HUES64 (cell line): ENCODE measurements at regions not wholly inside any gene's neighbourhood (a gene's known extent, or its start where the extent isn't known, plus 50 kb on each side); places are given as distances from the start of the nearest gene placed in this dataset.

Experiments used
- H3K27ac ChIP-seq: 2 replicates; pipeline ENCODE4 v1.7.0; 2013; ENCODE audit warnings: low read depth, low read length, inconsistent platforms
- H3K27me3 ChIP-seq: 2 replicates; pipeline ENCODE4 v1.6.1; 2013; ENCODE audit warnings: mild to moderate bottlenecking, low read length; ENCODE audit not compliant: insufficient read depth
- H3K36me3 ChIP-seq: 2 replicates; pipeline ENCODE4 v1.6.1; 2013; ENCODE audit warnings: mild to moderate bottlenecking, low read length; ENCODE audit not compliant: insufficient read depth
- H3K4me1 ChIP-seq: 2 replicates; pipeline ENCODE4 v1.6.1; 2013; ENCODE audit warnings: mild to moderate bottlenecking, low read length, moderate library complexity; ENCODE audit not compliant: insufficient read depth
- H3K4me3 ChIP-seq: 2 replicates; pipeline ENCODE4 v1.5.1; 2013; ENCODE audit warnings: mild to moderate bottlenecking, low read length, moderate library complexity
- H3K9ac ChIP-seq: 2 replicates; pipeline ENCODE4 v1.6.1; 2013; ENCODE audit warnings: mild to moderate bottlenecking, low read depth, low read length
- H3K9me3 ChIP-seq: 2 replicates; pipeline ENCODE4 v1.6.1; 2013; ENCODE audit warnings: low read depth, low read length; ENCODE audit not compliant: insufficient read depth
- WGBS: fragments of 150-250, 120-280 bp; methylation state at CpG from one replicate; pipeline ENCODE4 v1.1.7; 2013; ENCODE audit warnings: missing lambda C conversion rate; 5-methylcytosine and 5-hydroxymethylcytosine counted together

DNA sequence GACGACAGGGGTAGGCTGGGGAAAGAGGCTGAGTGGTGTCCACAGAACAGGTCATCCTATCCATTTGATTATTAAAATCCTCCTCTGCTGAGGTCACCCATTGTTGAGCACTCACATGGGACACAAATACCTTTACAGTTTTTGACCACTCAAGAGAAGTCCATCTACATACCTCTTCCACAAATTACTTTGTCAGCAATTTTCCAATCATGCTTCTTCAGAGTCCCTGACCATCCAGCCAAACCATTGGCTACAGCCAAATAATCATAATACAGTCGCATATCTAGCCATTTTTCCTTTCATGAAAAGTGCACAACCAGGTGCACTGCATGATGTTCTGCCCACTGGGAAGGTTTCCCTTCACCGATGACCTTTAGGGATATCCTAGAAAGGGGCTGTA, 407.4 kb downstream of the TEX13C start:
- H3K4me1 ChIP-seq = no peaks in the 10 kb centered on the region
- no peak overlapping the region for H3K4me3 ChIP-seq
- H3K36me3 ChIP-seq = no peaks in the 10 kb centered on the region
- 99% methylated on average over 3 of the region's 3 CpGs for WGBS
- no peak overlapping the region for H3K9ac ChIP-seq
- H3K9me3 ChIP-seq = no peaks in the 10 kb centered on the region
- H3K27ac ChIP-seq = no peak overlapping the region
- H3K27me3 ChIP-seq = no peaks in the 10 kb centered on the region

DNA sequence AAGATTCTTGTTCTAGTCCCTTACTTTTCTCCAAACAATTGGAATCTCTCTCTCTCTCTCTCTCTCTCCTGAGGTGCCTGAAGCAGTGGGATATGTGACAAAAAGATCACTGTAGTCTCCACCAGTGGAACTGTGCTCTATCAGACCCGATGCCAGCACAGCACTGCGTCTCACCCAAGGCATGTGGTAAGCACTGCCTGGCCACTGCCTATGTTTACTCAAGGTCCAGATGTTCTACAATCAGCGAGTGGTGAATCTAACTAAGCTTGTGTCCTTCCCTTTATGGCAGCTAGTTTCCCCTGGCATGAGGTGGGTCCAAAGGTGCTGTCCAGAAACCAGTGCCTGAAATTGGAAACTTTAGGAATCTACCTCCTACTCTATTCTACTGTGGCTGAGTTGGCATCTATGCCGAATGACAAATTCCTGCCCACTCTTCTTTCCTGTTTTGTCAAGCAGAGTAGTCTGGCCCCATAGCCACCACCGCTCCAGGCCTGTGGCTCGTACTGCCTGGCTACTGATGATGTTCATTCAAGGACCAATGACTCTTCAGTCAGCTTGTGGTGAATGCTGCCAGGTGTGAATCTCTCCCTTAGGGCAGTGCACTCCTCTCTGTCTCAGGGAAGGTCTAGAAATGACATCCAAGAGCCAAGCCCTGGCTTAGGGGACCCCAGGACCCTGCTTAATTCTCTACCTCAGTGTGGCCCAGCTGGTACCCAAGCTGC, 416.5 kb downstream of the TEX13C start:
- no peaks in the 10 kb centered on the region for H3K27me3 ChIP-seq
- H3K4me1 ChIP-seq = no peaks in the 10 kb centered on the region
- no peak overlapping the region for H3K27ac ChIP-seq
- no peak overlapping the region for H3K4me3 ChIP-seq
- no peak overlapping the region for H3K9ac ChIP-seq
- no peaks in the 10 kb centered on the region for H3K36me3 ChIP-seq
- H3K9me3 ChIP-seq = no peaks in the 10 kb centered on the region
- 89% methylated on average over 6 of the region's 6 CpGs for WGBS

DNA sequence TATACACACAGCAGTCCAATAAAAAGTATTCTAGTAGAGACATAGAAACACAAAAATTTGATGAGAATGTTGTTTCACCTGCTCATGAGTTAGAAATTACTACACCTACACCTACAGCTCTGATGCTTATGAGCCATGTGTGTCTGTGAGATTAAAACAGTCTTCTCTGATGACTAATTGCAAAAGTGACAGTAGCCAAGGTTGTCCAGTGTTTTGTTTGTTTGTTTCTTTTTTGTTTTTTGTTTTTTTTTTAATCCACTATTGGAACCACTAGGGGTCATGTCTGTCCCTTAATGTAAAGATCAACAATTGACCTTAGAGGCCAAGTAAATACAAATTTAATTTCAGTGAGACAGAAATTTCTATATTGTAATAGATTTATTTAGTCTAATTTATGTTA, 423.1 kb downstream of the TEX13C start:
- Histone ChIP-seq H3K9me3 (no peaks in the 10 kb centered on the region), H3K27ac (no peak overlapping the region), H3K4me3 (no peak overlapping the region), H3K9ac (no peak overlapping the region), H3K36me3 (no peaks in the 10 kb centered on the region), H3K27me3 (no peaks in the 10 kb centered on the region), H3K4me1 (no peaks in the 10 kb centered on the region)

GRCh38 chrX:125744914-125745313, 421.2 kb downstream of the DCAF12L2 start:
- Histone ChIP-seq H3K27me3 (no peaks in the 10 kb centered on the region), H3K36me3 (no peaks in the 10 kb centered on the region), H3K27ac (no peak overlapping the region), H3K4me1 (no peaks in the 10 kb centered on the region), H3K4me3 (no peak overlapping the region), H3K9me3 (no peaks in the 10 kb centered on the region), H3K9ac (no peak overlapping the region)
- WGBS = 90% methylated on average over 1 of the region's 3 CpGs

DNA sequence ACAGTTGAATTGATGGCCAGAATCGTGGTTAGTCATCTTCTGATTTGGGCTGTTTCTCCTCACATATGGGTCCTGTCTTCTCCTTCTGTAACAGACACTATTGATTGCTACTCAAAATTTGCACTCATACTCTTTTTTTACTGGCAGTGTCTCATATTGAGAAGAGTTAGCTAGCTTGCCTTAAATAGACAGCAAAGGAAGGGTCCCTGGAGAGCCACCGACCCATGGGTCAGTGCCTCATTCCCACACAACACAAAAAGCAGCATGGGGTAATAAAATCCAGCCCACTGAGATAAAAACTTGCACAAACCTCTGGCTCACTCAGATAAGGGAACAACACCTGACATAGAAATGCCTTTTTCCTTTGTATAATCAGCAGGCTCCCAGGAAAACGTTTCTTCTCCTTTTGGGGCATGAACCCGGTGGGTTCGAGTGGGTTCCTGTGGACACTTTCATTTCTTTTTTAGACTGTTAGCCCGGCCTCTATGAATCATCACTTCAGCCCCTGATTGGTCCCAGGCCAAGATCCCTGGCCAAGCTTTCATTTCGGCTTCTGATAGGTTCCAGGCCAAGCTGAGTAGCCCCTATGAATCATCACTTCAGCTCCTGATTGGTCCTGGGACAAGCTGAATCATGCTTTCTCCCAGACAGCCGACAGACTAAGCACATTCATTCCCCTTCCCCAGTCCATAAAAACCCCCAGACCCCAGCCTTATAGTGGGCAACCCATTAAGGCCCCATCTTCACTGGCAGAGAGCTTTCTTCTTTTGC, 408.1 kb downstream of the DCAF12L2 start:
- Histone ChIP-seq H3K9ac (no peak overlapping the region), H3K27me3 (no peaks in the 10 kb centered on the region), H3K4me1 (no peaks in the 10 kb centered on the region), H3K27ac (no peak overlapping the region), H3K36me3 (no peaks in the 10 kb centered on the region), H3K9me3 (no peaks in the 10 kb centered on the region), H3K4me3 (no peak overlapping the region)
- WGBS = 95% methylated on average over 8 of the region's 8 CpGs

DNA sequence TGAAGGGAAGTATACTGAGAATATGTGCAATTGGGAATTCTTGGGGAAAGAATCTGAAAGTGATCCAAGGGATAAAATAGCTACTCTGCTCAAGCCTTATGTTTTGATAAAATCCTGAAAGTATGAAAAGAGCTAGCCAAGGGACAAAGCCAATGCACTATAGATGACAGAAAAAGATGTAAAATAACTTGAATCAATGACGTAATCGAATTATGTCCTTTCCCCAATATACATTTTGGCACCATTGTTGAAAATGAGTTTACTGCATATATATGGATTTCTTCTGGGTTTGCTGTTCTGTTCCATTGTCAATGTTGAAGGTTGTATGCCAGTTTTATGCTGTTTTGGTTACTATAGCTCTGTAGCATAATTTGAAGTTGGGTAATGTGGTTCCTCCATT, 407.3 kb downstream of the DCAF12L2 start:
- Histone ChIP-seq H3K27ac (no peak overlapping the region), H3K36me3 (no peaks in the 10 kb centered on the region), H3K27me3 (no peaks in the 10 kb centered on the region), H3K4me3 (no peak overlapping the region), H3K9ac (no peak overlapping the region), H3K9me3 (no peaks in the 10 kb centered on the region), H3K4me1 (no peaks in the 10 kb centered on the region)
- WGBS = 100% methylated on average over 1 of the region's 2 CpGs

DNA sequence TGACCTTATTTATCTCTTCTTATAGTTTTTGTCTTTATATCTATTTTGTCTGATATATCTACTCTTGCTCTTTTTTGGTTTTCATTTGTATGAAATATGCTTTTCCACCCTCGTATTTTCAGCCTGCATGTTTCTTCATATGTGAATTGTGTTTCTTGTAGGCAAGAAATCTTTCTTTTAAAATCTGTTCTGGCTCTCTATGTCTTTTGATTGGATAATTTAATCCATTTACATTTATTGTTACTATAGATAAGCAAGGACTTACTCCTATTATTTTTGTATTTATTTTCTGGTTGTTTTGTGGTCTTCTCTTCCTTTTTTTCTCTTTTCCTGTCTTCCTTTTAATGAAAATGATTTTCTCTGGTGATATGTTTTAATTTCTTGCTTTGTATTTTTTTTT, 403.1 kb downstream of the DCAF12L2 start:
- no CpG with 5 or more reads among the region's 1 CpG for WGBS
- H3K36me3 ChIP-seq = no peaks in the 10 kb centered on the region
- H3K27me3 ChIP-seq = no peaks in the 10 kb centered on the region
- H3K4me1 ChIP-seq = no peaks in the 10 kb centered on the region
- no peak overlapping the region for H3K27ac ChIP-seq
- H3K9me3 ChIP-seq = no peaks in the 10 kb centered on the region
- H3K9ac ChIP-seq = no peak overlapping the region
- H3K4me3 ChIP-seq = no peak overlapping the region

DNA sequence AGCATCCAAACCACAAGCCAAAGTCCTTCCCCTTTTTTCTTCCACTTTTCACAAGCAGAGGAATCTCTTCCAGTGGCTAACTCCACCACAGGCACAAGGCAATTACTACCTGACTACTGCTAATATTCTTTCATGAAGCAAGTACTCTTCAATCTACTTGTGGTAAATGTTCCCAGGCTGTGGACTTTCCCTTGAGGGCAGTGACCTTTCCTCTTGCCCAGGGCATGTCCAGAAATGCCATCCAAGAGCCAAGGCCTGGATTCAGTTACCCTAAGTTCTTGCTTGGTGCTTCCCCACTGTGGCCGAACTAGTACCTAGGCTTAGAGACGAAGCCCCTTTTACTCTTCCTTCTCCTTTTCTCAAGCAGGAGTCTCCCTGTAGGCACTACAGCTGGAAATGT, 400.7 kb downstream of the DCAF12L2 start:
- no peak overlapping the region for H3K27ac ChIP-seq
- no peak overlapping the region for H3K4me3 ChIP-seq
- H3K4me1 ChIP-seq = no peaks in the 10 kb centered on the region
- no peaks in the 10 kb centered on the region for H3K36me3 ChIP-seq
- no peaks in the 10 kb centered on the region for H3K27me3 ChIP-seq
- no peak overlapping the region for H3K9ac ChIP-seq
- 96% methylated on average over 2 of the region's 2 CpGs for WGBS
- H3K9me3 ChIP-seq = no peaks in the 10 kb centered on the region

GRCh38 chrX:125769628-125770027, 396.5 kb downstream of the DCAF12L2 start:
- no peaks in the 10 kb centered on the region for H3K27me3 ChIP-seq
- no peaks in the 10 kb centered on the region for H3K9me3 ChIP-seq
- 89% methylated on average over 1 of the region's 2 CpGs for WGBS

DNA sequence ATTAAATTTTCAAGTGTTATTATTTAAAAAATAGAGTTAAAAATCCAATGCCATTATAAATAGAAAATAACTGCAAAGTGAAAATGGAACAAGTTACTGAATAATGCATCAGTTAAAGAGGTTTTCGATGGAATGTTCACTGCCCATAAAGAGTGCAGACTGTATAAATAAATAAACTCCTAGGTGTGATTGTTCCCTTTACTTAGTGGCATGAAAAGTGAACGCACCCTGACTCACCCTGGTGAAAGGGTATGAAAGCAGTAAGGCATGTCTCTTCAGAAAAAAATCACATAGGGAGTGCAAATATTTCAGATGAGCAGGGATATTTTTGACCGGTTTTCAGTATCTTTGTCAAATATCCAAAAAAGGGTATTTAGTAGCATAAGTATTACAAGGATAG, 387.8 kb downstream of the DCAF12L2 start:
- Histone ChIP-seq H3K4me3 (no peak overlapping the region), H3K4me1 (peaks cover 30% of the 10 kb centered on the region), H3K9ac (no peak overlapping the region), H3K27me3 (no peaks in the 10 kb centered on the region), H3K36me3 (no peaks in the 10 kb centered on the region), H3K27ac (no peak overlapping the region), H3K9me3 (no peaks in the 10 kb centered on the region)
- 93% methylated on average over 3 of the region's 3 CpGs for WGBS

More at GRCh38 chrX:125769628-125770027, 396.5 kb downstream of the DCAF12L2 start:
- Histone ChIP-seq H3K4me1 (no peaks in the 10 kb centered on the region), H3K27ac (no peak overlapping the region), H3K9ac (no peak overlapping the region), H3K4me3 (no peak overlapping the region), H3K36me3 (no peaks in the 10 kb centered on the region)

GRCh38 chrX:125782184-125782583, 383.9 kb downstream of the DCAF12L2 start:
- no peak overlapping the region for H3K9ac ChIP-seq

More at GRCh38 chrX:125782184-125782583, 383.9 kb downstream of the DCAF12L2 start:
- Histone ChIP-seq H3K9me3 (no peaks in the 10 kb centered on the region), H3K27ac (peak overlapping the region; percentile 25; the same call in 1 of the 2 replicates), H3K4me1 (peaks cover 33% of the 10 kb centered on the region), H3K4me3 (no peak overlapping the region), H3K36me3 (no peaks in the 10 kb centered on the region), H3K27me3 (no peaks in the 10 kb centered on the region)
- WGBS = 60% methylated on average over 1 of the region's 2 CpGs
